HG03175 (cell line): ENCODE measurements at regions not wholly inside any gene's neighbourhood (a gene's known extent, or its start where the extent isn't known, plus 50 kb on each side); places are given as distances from the start of the nearest gene placed in this dataset.
"Not testable (repeated sequence)": the region's sequence is repeated elsewhere in the genome, so short reads cannot be mapped to it uniquely, and the experiment has no call there.

Experiments used
- ATAC-seq: cut with Tn5 transposase; IDR thresholded peaks from one replicate; pipeline ENCODE4 v1.9.1; 2021; ENCODE audit warnings: mild to moderate bottlenecking, moderate library complexity; ENCODE audit not compliant: unreplicated experiment

DNA sequence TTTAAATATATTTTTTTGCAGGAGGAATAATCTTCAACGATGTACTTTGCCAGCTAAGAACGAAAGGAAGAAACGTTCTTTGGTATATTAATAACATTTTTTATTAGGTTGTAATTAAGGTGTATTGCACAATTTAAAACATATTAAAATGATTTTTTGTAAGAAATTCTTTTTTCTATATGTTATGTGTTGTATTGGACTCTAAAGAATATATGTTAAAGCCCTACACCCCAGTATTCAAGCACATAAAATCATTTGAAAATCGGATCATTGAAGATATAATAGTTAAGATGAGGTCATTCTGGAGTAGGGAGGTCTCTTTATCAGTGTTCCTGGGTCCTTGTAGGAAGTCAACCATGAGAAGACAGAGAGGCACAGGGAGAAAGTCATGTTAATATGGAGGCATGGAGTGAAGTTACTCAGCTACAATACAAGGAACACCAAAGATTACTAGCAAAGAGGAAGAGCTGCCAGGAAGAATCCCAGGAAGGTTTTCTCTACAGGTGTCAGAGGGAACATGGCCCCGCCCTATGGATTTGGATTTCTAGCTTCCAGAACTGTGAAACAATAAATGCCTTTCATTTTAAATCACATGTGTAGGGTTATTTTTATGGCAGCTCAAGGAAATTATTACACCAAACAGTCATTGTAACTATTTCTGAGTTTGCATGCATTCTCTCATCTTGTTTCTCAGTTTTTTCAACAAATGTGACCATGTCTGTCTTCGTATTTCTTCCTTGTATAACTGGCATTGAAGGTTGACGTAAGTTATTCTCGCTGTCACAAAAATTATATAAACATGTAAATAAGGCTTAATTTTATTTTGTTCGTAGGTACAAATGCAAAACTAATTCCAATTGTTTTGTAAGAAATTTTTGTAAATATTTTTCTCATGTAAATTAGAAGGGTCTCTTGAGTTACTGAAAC lies 75.4 kb upstream of the VPREB1 start:
- no peak for ATAC-seq

DNA sequence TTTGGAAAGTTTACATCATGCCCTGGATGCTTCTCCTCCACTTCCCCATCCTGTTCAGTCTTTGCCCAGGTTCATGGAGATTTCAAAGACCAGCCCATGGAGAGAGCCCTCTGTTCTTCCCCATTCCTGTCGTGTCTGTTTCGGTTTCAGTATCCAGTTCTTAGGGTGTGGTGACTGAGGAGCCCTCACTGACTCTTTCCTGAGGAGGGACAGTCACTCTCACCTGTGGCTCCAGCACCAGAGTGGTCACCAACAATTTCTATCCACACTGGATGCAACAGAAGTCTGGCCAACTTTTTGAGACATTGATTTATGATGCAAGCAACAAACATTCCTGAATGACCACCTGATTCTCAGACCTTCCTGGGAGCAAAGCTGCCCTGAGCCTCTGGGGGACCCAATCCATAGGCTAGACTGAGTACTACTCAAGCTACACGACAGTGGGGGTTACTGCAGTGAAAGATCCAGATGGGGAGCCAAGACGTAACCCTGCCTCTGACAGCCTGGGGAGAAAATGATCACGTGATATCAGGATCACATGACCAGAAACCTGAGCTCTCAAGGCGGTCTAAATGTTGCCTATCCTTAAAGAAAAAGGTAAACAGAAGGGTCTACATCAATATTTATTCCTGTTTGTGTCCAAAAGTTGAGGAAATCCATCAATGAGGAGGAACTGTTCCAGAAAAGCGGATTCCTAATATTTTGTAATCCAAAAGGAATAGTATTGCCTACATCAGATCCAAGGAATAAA lies 76.2 kb upstream of the VPREB1 start:
- ATAC-seq = peak; percentile 26

GRCh38 chr22:22167791-22168189 lies 76.8 kb upstream of the VPREB1 start:
- ATAC-seq = peak; percentile 75

DNA sequence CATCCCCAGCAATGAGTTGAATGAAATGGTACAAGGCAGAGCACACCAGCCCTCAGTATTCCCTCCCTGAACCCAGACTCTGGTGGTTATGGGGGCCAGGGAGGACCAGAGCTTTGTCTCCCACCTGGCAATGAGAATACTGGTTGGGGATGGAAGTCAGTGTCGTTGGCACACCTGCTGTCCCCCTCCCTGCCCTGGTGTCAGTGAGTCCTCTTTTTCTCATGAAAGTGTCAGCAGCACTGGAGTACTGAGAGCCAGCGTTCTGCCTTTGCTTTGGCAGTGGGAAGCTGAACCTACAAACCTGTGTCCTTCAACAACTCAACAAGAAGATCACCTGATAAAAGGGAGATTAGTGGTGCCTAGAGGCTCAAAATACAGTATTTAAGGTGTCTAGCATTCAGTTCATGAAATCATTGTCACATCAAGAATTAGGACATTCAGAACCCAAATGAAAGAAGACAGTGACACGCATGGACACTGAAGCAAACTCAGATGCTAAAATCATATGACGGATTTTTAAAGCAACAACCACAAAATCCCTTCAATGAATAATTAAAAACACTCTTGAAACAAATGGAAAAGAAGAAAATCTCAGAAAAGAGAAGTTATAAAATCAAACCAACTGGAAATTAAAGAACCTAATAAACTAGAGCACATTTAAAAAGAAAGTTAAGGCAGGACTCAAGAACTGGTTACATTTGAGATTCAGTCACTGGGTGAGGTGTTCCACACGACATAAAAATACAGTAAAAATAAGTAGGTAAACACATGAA lies 77.5 kb upstream of the VPREB1 start:
- ATAC-seq = no peak

- ATAC-seq = no peak
These were observed 78.5 kb upstream of the VPREB1 start for GRCh38 chr22:22165936-22166710.

- no peak for ATAC-seq
These were observed 79.9 kb upstream of the VPREB1 start for GRCh38 chr22:22164541-22165272.

GRCh38 chr22:22161924-22162851 lies 82.4 kb upstream of the VPREB1 start:
- ATAC-seq = peak; percentile 58

DNA sequence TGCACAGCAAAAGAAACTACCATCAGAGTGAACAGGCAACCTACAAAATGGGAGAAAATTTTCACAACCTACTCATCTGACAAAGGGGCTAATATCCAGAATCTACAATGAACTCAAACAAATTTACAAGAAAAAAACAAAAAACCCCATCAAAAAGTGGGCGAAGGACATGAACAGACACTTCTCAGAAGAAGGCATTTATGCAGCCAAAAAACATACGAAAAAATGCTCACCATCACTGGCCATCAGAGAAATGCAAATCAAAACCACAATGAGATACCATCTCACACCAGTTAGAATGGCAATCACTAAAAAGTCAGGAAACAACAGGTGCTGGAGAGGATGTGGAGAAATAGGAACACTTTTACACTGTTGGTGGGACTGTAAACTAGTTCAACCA lies 83.8 kb upstream of the VPREB1 start:
- ATAC-seq = not testable (repeated sequence)

GRCh38 chr22:22159384-22159783 lies 85.2 kb upstream of the VPREB1 start:
- ATAC-seq = no peak

- no peak for ATAC-seq
These were observed 85.6 kb upstream of the VPREB1 start for GRCh38 chr22:22158965-22159364.

DNA sequence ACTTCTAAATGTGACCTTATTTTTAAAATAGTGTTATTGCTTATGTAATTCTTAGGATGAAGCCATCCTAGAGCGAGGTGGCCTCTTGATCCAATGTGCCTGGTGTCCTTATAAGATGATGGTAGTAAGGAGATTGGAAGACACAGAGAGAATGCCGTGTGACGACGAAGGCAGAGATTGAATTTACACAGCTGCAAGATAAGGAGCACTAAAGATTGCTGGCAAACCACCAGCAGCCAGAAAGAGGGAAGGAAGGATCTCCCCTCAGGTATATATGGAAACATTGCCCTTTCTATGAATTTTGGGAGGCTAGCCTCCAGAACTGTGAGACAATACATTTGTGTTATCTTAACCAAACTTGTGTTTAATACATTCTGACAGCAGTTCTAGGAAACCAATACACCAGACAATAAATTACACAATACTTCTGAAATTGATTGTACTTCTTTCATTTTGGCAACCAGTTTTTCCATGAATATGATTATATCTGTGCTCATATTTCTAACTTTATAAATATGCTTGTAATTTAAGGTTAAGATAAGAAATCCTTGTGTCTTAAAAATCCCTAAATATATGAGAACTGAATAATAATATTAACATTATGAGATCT lies 86.3 kb upstream of the VPREB1 start:
- ATAC-seq = no peak

DNA sequence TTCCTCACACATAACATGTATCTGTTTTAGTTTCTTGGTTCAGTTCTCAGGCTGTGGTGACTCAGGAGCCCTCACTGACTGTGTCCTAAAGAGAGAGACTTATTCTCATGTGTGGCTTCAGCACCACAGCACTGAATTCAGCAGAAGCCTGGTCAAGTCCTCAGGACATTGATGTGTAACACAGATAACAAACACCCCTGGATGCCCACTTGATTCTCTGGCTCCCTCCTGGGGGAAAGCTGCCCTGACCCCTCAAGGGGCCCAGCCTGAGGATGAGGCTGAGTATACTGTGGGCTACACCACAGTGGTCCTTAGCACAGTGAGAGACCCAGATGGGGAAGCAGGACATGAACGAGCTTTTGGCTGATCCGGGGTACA lies 87.2 kb upstream of the VPREB1 start:
- ATAC-seq = no peak

DNA sequence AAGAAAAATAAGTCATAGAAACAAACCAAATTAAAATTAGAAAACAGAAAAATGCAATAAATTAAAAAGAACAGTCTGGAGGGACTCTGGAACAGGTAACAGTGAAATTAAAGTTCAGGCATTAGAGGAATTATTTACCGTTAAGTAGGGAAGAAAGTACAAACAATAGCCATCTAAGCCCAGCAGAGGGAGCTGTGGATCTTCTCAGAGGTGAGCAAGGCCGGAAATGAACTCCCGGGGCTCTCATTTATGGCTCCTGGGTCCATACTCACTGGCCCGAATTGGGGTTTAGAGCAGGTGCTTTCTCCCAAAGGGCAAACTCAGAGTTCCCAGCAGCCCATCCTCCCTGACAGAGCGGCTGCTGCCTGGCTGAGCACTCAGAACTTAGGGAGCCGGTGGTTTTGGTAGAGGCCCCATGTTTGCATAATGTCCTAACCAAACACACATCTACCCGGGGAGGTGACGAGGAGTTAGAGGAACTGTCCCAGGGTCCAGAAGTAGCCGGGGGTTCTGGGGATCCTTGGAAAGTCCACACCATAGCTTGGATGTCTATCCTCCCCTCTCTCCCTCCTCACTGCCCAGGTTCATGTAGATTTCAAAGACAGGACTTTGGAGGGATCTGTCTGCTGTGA lies 87.8 kb upstream of the VPREB1 start:
- no peak for ATAC-seq

- ATAC-seq = no peak
These were observed 88.3 kb upstream of the VPREB1 start for GRCh38 chr22:22156348-22156715.

GRCh38 chr22:22155607-22156006 lies 89.0 kb upstream of the VPREB1 start:
- ATAC-seq = no peak

- ATAC-seq = no peak
These were observed 89.4 kb upstream of the VPREB1 start for GRCh38 chr22:22155146-22155545.

- ATAC-seq = no peak
These were observed 90.5 kb upstream of the VPREB1 start for GRCh38 chr22:22154040-22154439.

- ATAC-seq = no peak
These were observed 93.3 kb upstream of the VPREB1 start for GRCh38 chr22:22151308-22151707.
